ENCODE measurements at regions not wholly inside any gene's neighbourhood (a gene's known extent, or its start where the extent isn't known, plus 50 kb on each side); places are given as distances from the start of the nearest gene placed in this dataset.

DNA sequence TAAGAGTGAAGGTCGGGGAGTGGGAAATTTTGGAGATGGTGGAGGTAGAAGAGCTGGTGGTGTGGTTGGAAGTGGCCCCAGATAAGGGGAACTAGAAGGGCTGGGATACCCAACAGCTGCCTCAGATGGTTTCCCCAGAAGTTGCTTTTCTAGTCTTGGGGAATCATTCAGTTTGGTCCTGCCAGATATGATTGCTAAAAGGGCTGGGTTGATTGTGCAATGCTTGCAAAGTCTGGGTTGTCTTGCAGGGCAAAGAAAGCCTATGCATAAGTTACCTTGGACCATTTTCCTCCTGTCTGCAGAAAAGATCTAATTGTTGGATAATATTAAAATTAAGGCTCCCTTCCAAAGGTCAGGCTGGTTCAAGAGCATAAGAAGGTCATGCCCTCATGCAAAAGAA lies 213.8 kb upstream of the ZNF804B start:
- TF ChIP-seq, protein P1, sequence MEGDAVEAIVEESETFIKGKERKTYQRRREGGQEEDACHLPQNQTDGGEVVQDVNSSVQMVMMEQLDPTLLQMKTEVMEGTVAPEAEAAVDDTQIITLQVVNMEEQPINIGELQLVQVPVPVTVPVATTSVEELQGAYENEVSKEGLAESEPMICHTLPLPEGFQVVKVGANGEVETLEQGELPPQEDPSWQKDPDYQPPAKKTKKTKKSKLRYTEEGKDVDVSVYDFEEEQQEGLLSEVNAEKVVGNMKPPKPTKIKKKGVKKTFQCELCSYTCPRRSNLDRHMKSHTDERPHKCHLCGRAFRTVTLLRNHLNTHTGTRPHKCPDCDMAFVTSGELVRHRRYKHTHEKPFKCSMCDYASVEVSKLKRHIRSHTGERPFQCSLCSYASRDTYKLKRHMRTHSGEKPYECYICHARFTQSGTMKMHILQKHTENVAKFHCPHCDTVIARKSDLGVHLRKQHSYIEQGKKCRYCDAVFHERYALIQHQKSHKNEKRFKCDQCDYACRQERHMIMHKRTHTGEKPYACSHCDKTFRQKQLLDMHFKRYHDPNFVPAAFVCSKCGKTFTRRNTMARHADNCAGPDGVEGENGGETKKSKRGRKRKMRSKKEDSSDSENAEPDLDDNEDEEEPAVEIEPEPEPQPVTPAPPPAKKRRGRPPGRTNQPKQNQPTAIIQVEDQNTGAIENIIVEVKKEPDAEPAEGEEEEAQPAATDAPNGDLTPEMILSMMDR (conservative IDR thresholded peaks at IDR 0.05; ENCODE audit: low read length): no peak
- TF ChIP-seq EZH2phosphoT487 (IDR thresholded peaks at IDR 0.05; ENCODE audit: borderline replicate concordance, low read depth, low read length): no peak

Data from OCI-LY7 (cell line).